SU-DHL-6 (cell line): ENCODE measurements at regions not wholly inside any gene's neighbourhood (a gene's known extent, or its start where the extent isn't known, plus 50 kb on each side); places are given as distances from the start of the nearest gene placed in this dataset.

ENCODE experiments used
- H2AFZ ChIP-seq: fragments of 200-600 bp; sonication (generic); 2 replicates; pipeline ENCODE4 v1.6.1; 2014; ENCODE audit warnings: low read depth, mild to moderate bottlenecking, moderate library complexity, mixed read lengths, antibody characterized with exemption, low read length; ENCODE audit not compliant: severe bottlenecking
- H3F3A ChIP-seq: fragments of 200-600 bp; shearing (Covaris generic); 2 replicates; pipeline ENCODE4 v1.6.0; 2016; ENCODE audit warnings: antibody characterized with exemption, mild to moderate bottlenecking; ENCODE audit not compliant: insufficient read depth
- H3K27ac ChIP-seq: fragments of 200-600 bp; sonication (generic); 2 replicates; pipeline ENCODE4 v1.5.1; 2016; ENCODE audit warnings: low read depth, mild to moderate bottlenecking, low read length, moderate library complexity, mixed read lengths
- H3K27me3 ChIP-seq: fragments of 200-600 bp; sonication (generic), shearing (Covaris generic); 2 replicates; pipeline ENCODE4 v1.6.0; 2014; ENCODE audit warnings: mild to moderate bottlenecking, low read length
- H3K36me3 ChIP-seq: fragments of 200-600 bp; sonication (generic); 2 replicates; pipeline ENCODE4 v1.6.1; 2014; ENCODE audit warnings: mild to moderate bottlenecking, low read length, mixed read lengths
- H3K4me2 ChIP-seq: fragments of 300-600, 200-600 bp; shearing (Covaris generic), sonication (generic); 2 replicates; pipeline ENCODE4 v1.6.0; 2014; ENCODE audit warnings: low read length, low read depth, mild to moderate bottlenecking; ENCODE audit not compliant: poor library complexity, severe bottlenecking
- H3K4me3 ChIP-seq: fragments of 200-600 bp; sonication (generic); 2 replicates; pipeline ENCODE4 v1.5.1; 2014; ENCODE audit warnings: antibody characterized with exemption, low read length, mild to moderate bottlenecking, mixed read lengths; ENCODE audit not compliant: insufficient read depth, poor library complexity, severe bottlenecking
- H3K79me2 ChIP-seq: fragments of 200-600 bp; sonication (generic); 2 replicates; pipeline ENCODE4 v1.6.1; 2014; ENCODE audit warnings: mild to moderate bottlenecking, low read length, moderate library complexity; ENCODE audit not compliant: insufficient read depth
- H3K9ac ChIP-seq: fragments of 200-600 bp; sonication (generic); 2 replicates; pipeline ENCODE4 v1.7.0; 2014; ENCODE audit warnings: mild to moderate bottlenecking, low read length
- H3K9me2 ChIP-seq: fragments of 200-600 bp; sonication (generic); replicated peaks from 2 replicates; pipeline ENCODE4 v1.6.1; 2014; ENCODE audit warnings: low read length; ENCODE audit not compliant: insufficient read depth
- H3K9me3 ChIP-seq: fragments of 200-600 bp; sonication (generic); 2 replicates; pipeline ENCODE4 v1.6.1; 2014; ENCODE audit warnings: low read length, mixed read lengths; ENCODE audit not compliant: insufficient read depth
- H4K20me1 ChIP-seq: fragments of 200-600 bp; sonication (generic); 2 replicates; pipeline ENCODE4 v1.6.1; 2014; ENCODE audit warnings: low read depth, mild to moderate bottlenecking, antibody characterized with exemption, low read length, moderate library complexity, mixed read lengths
- EZH2phosphoT487 ChIP-seq: fragments of 200-600 bp; sonication (generic), shearing (Covaris generic); conservative IDR thresholded peaks from 2 replicates; pipeline ENCODE4 v1.6.1; 2018; ENCODE audit warnings: mild to moderate bottlenecking, antibody characterized with exemption, low read length, moderate library complexity, mixed read lengths
- TF ChIP-seq, protein P1 (sequence below): fragments of 200-600 bp; sonication (generic); IDR thresholded peaks from one replicate; pipeline ENCODE4 v1.5.1; 2017; ENCODE audit warnings: antibody characterized with exemption, mild to moderate bottlenecking, low read length, moderate library complexity; ENCODE audit not compliant: insufficient read depth, poor library complexity, severe bottlenecking

DNA sequence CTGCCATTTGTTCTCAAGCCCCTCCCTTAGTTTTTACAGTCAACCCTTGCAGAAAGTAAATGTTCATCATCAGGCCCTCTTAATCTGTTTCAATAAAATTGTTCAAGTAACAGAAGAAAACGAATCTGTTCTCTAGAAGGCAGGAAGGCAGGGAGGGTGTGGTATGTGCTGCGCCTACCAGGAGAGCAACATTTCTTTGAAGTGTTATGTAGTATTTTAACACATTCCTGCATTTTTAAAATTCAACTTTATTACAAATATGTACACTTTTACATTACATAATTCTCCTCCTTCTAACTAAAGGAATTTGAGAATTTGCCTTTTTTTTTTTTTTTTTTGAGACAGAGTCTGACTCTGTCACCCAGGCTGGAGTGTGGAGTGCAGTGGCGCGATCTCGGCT, 657.8 kb downstream of the MCTP2 start:
- H3K79me2 ChIP-seq: no peaks in the 10 kb centered on the region
- H3K9me3 ChIP-seq: no peaks in the 10 kb centered on the region
- no peak overlapping the region for H3K27ac ChIP-seq
- H2AFZ ChIP-seq: no peak overlapping the region
- no peaks in the 10 kb centered on the region for H3F3A ChIP-seq
- H3K27me3 ChIP-seq: no peaks in the 10 kb centered on the region
- TF ChIP-seq, protein P1, sequence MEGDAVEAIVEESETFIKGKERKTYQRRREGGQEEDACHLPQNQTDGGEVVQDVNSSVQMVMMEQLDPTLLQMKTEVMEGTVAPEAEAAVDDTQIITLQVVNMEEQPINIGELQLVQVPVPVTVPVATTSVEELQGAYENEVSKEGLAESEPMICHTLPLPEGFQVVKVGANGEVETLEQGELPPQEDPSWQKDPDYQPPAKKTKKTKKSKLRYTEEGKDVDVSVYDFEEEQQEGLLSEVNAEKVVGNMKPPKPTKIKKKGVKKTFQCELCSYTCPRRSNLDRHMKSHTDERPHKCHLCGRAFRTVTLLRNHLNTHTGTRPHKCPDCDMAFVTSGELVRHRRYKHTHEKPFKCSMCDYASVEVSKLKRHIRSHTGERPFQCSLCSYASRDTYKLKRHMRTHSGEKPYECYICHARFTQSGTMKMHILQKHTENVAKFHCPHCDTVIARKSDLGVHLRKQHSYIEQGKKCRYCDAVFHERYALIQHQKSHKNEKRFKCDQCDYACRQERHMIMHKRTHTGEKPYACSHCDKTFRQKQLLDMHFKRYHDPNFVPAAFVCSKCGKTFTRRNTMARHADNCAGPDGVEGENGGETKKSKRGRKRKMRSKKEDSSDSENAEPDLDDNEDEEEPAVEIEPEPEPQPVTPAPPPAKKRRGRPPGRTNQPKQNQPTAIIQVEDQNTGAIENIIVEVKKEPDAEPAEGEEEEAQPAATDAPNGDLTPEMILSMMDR: no peak
- TF ChIP-seq EZH2phosphoT487: no peak
- H3K9ac ChIP-seq: no peak overlapping the region
- H3K4me3 ChIP-seq: no peak overlapping the region
- H3K9me2 ChIP-seq: no peaks in the 10 kb centered on the region
- no peaks in the 10 kb centered on the region for H3K36me3 ChIP-seq
- H3K4me2 ChIP-seq: no peak overlapping the region
- H4K20me1 ChIP-seq: no peaks in the 10 kb centered on the region

DNA sequence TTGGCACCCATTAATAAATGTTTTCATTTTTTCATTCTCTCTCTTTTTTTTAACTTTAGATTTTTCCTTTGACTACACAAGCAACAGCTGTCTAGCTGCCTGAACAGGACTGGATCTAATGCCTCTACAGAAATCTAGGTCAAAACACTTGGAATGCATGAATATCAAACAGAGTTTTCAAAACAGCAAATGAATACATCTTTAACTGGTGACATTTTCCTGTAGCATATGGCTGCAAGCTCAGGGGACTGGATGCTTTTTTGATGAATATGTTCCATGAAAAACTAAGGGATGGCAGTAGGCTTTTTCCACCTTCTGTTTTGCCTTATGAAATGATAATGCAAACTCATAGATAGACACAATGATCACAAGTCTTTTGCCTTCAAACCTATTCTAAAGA, 661.7 kb downstream of the MCTP2 start:
- Histone ChIP-seq H3K79me2 (no peaks in the 10 kb centered on the region), H3K4me3 (no peak overlapping the region), H3K9ac (no peak overlapping the region), H2AFZ (no peak overlapping the region), H3K9me2 (no peaks in the 10 kb centered on the region), H4K20me1 (no peaks in the 10 kb centered on the region), H3K27me3 (no peaks in the 10 kb centered on the region), H3K36me3 (no peaks in the 10 kb centered on the region), H3K4me2 (no peak overlapping the region), H3F3A (no peaks in the 10 kb centered on the region), H3K9me3 (no peaks in the 10 kb centered on the region), H3K27ac (no peak overlapping the region)
- TF ChIP-seq, protein P1: no peak
- no peak for TF ChIP-seq EZH2phosphoT487

DNA sequence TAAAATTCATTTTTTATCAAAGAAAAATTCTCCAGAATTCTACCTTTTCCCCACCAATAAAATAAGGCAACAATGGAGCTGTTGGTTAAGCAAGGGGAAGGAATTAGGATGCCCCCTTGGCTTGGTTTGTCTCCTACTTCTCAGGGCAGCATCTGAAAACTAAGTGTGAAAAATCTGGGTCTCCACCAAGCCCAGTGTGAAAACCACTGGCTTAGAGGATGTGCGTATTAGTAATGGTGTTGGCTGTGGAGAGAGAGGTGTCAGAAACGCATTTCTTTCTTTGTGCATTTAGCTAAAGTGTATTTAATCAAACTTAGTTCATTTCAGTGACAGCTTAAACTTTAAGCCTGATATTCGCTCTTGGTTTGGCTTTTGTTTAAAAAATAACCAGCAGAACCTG, 662.7 kb downstream of the MCTP2 start:
- Histone ChIP-seq H2AFZ (no peak overlapping the region), H3K9me2 (no peaks in the 10 kb centered on the region), H3K79me2 (no peaks in the 10 kb centered on the region), H4K20me1 (no peaks in the 10 kb centered on the region), H3K9ac (no peak overlapping the region), H3K9me3 (no peaks in the 10 kb centered on the region), H3K27me3 (no peaks in the 10 kb centered on the region), H3K36me3 (no peaks in the 10 kb centered on the region), H3F3A (no peaks in the 10 kb centered on the region), H3K4me3 (no peak overlapping the region), H3K4me2 (no peak overlapping the region), H3K27ac (no peak overlapping the region)
- TF ChIP-seq EZH2phosphoT487: no peak
- TF ChIP-seq, protein P1: no peak

DNA sequence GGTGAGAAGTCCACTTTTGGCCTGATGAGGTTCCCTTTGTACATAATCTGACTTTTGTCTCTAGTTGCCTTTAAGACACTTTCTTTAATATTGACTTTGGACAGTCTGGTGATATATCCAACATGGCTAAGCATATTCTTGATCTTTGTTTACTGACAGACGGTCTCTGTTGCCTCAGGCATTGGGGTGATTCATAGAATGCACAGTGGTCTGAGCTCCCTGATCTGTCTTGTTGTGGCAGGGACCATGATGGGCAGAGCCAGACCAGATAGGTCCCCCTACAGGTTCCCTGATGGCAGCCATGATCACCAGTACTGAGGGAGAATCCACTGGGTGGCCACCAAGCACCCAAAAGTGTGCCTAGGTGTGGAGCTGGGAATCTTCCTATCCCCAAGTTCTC, 678.1 kb downstream of the MCTP2 start:
- no peak overlapping the region for H3K4me2 ChIP-seq
- no peaks in the 10 kb centered on the region for H3K9me3 ChIP-seq
- H3K27ac ChIP-seq: no peak overlapping the region
- H3K36me3 ChIP-seq: no peaks in the 10 kb centered on the region
- H3K27me3 ChIP-seq: no peaks in the 10 kb centered on the region
- no peaks in the 10 kb centered on the region for H4K20me1 ChIP-seq
- no peak overlapping the region for H3K9ac ChIP-seq
- no peaks in the 10 kb centered on the region for H3K9me2 ChIP-seq
- TF ChIP-seq, protein P1: no peak
- no peak for TF ChIP-seq EZH2phosphoT487
- no peak overlapping the region for H3K4me3 ChIP-seq
- H3F3A ChIP-seq: no peaks in the 10 kb centered on the region
- H3K79me2 ChIP-seq: no peaks in the 10 kb centered on the region
- no peak overlapping the region for H2AFZ ChIP-seq
